Left ventricle myocardium inferior (tissue), 1 donor: ENCODE measurements at regions not wholly inside any gene's neighbourhood (a gene's known extent, or its start where the extent isn't known, plus 50 kb on each side); places are given as distances from the start of the nearest gene placed in this dataset.

Experiments
- DNase-seq: peaks from one replicate; pipeline ENCODE4 v3.0.0-alpha.2; 2020
- H3K27ac ChIP-seq: fragments of 200-600 bp; replicated peaks from 2 replicates; pipeline ENCODE4 v1.8.0; 2021
- H3K27me3 ChIP-seq: fragments of 200-600 bp; 2 replicates; pipeline ENCODE4 v1.8.0; 2021; ENCODE audit warnings: low read depth
- H3K36me3 ChIP-seq: fragments of 200-600 bp; 2 replicates; pipeline ENCODE4 v1.8.0; 2021
- H3K4me1 ChIP-seq: fragments of 200-600 bp; 2 replicates; pipeline ENCODE4 v1.8.0; 2021
- H3K4me3 ChIP-seq: fragments of 200-600 bp; 2 replicates; pipeline ENCODE4 v1.8.0; 2021; ENCODE audit warnings: mild to moderate bottlenecking, moderate library complexity
- H3K9me3 ChIP-seq: fragments of 200-600 bp; replicated peaks from 2 replicates; pipeline ENCODE4 v1.8.0; 2021
- CTCF ChIP-seq: fragments of 200-600 bp; IDR thresholded peaks from 2 replicates; pipeline ENCODE4 v1.8.0; 2021; ENCODE audit warnings: antibody characterized with exemption, mild to moderate bottlenecking, borderline replicate concordance
- intact Hi-C: fragments of 100-400 bp; cut with micrococcal nuclease; formaldehyde crosslinking; loops from one replicate; pipeline ENCODE4 v1.11.0; 2022
- donor health status: DM: no; HTN: yes; CAD: no; lungs with severe emphysema.

GRCh38 chr5:165607026-165607425 lies 2101.6 kb downstream of the MAT2B start:
- H3K27me3 ChIP-seq: no peaks in the 10 kb centered on the region
- TF ChIP-seq CTCF: no peak
- intact Hi-C loops: no loop called here

GRCh38 chr5:165609871-165610270 lies 2104.5 kb downstream of the MAT2B start:
- intact Hi-C loops: no loop called here
- Histone ChIP-seq H3K4me1 (no peaks in the 10 kb centered on the region), H3K4me3 (no peak overlapping the region), H3K9me3 (peaks cover 8% of the 10 kb centered on the region), H3K27me3 (no peaks in the 10 kb centered on the region), H3K27ac (no peak overlapping the region), H3K36me3 (no peaks in the 10 kb centered on the region)
- no peak for DNase-seq
- TF ChIP-seq CTCF: no peak

More at GRCh38 chr5:165607026-165607425, 2101.6 kb downstream of the MAT2B start:
- Histone ChIP-seq H3K36me3 (no peaks in the 10 kb centered on the region), H3K4me1 (no peaks in the 10 kb centered on the region), H3K27ac (no peak overlapping the region), H3K4me3 (no peak overlapping the region), H3K9me3 (no peaks in the 10 kb centered on the region)
- DNase-seq: no peak

- no peaks in the 10 kb centered on the region for H3K36me3 ChIP-seq
- H3K27ac ChIP-seq: no peak overlapping the region
- no peaks in the 10 kb centered on the region for H3K27me3 ChIP-seq
- no peaks in the 10 kb centered on the region for H3K4me1 ChIP-seq
- DNase-seq: no peak
- no peak for TF ChIP-seq CTCF
- intact Hi-C loops: no loop called here
- peaks cover 8% of the 10 kb centered on the region for H3K9me3 ChIP-seq
- no peak overlapping the region for H3K4me3 ChIP-seq
These were observed 2111.3 kb downstream of the MAT2B start for GRCh38 chr5:165616490-165617405.

GRCh38 chr5:165617491-165617890 lies 2112.1 kb downstream of the MAT2B start:
- H3K4me3 ChIP-seq: no peak overlapping the region
- H3K27me3 ChIP-seq: no peaks in the 10 kb centered on the region
- peaks cover 8% of the 10 kb centered on the region for H3K9me3 ChIP-seq
- no peak overlapping the region for H3K27ac ChIP-seq
- no peak for DNase-seq
- no peaks in the 10 kb centered on the region for H3K36me3 ChIP-seq
- intact Hi-C loops: no loop called here
- H3K4me1 ChIP-seq: no peaks in the 10 kb centered on the region
- no peak for TF ChIP-seq CTCF

GRCh38 chr5:165620394-165620793 lies 2115.0 kb downstream of the MAT2B start:
- no peak for TF ChIP-seq CTCF
- intact Hi-C loops: no loop called here
- Histone ChIP-seq H3K36me3 (no peaks in the 10 kb centered on the region), H3K27ac (no peak overlapping the region), H3K27me3 (no peaks in the 10 kb centered on the region), H3K9me3 (no peaks in the 10 kb centered on the region), H3K4me1 (no peaks in the 10 kb centered on the region), H3K4me3 (no peak overlapping the region)
- DNase-seq: no peak
